ENCODE measurements at regions not wholly inside any gene's neighbourhood (a gene's known extent, or its start where the extent isn't known, plus 50 kb on each side); places are given as distances from the start of the nearest gene placed in this dataset.

DNA sequence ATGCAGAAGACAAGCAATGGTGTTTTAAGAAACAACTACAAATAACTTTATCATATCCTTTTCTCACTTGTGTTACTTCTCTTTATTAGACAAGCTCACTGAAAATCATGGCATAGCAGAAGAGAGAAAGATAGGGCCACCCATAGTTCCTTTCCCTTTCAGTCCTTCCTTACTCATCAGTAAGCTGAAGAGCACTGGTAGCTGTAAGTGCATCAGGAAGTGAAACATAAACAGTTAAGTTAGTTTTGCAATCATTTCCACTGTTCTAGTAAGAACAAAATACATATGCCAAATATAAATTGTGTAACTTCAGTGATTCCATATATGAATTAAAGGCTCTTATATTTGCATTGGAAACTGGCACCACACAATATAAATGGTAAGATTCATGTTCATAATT is 220.1 kb downstream of the HACE1 start:
- TF ChIP-seq, protein P1, sequence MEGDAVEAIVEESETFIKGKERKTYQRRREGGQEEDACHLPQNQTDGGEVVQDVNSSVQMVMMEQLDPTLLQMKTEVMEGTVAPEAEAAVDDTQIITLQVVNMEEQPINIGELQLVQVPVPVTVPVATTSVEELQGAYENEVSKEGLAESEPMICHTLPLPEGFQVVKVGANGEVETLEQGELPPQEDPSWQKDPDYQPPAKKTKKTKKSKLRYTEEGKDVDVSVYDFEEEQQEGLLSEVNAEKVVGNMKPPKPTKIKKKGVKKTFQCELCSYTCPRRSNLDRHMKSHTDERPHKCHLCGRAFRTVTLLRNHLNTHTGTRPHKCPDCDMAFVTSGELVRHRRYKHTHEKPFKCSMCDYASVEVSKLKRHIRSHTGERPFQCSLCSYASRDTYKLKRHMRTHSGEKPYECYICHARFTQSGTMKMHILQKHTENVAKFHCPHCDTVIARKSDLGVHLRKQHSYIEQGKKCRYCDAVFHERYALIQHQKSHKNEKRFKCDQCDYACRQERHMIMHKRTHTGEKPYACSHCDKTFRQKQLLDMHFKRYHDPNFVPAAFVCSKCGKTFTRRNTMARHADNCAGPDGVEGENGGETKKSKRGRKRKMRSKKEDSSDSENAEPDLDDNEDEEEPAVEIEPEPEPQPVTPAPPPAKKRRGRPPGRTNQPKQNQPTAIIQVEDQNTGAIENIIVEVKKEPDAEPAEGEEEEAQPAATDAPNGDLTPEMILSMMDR (IDR thresholded peaks at IDR 0.05): no peak
- TF ChIP-seq POLR2A (IDR thresholded peaks at IDR 0.05): no peak
